22Rv1 (cell line): ENCODE measurements at regions not wholly inside any gene's neighbourhood (a gene's known extent, or its start where the extent isn't known, plus 50 kb on each side); places are given as distances from the start of the nearest gene placed in this dataset.

Experiments
- CTCF ChIP-seq: fragments of 450-650 bp; IDR thresholded peaks from 2 replicates; pipeline ENCODE4 v1.5.1; 2017; ENCODE audit warnings: mild to moderate bottlenecking
- ZFX ChIP-seq: fragments of 450-650 bp; IDR thresholded peaks from 2 replicates; pipeline ENCODE4 v1.6.1; 2017; ENCODE audit warnings: antibody characterized with exemption, borderline replicate concordance

GRCh38 chr7:46524350-46524749, 603.3 kb upstream of the IGFBP3 start:
- TF ChIP-seq CTCF (no peak), ZFX (no peak)
